ENCODE measurements at regions not wholly inside any gene's neighbourhood (a gene's known extent, or its start where the extent isn't known, plus 50 kb on each side); places are given as distances from the start of the nearest gene placed in this dataset.

GRCh38 chr13:48175185-48175584 is 57.8 kb upstream of the ITM2B start:
- no peaks in the 10 kb centered on the region for H3K36me3 ChIP-seq
- H3K79me2 ChIP-seq (ENCODE audit: low read depth) = no peaks in the 10 kb centered on the region
- no peak overlapping the region for H3K27ac ChIP-seq
- Mint-ChIP-seq H3K4me3 (no peak overlapping the region), H3K27me3 (ENCODE audit: insufficient read depth, low read depth) (peaks cover 2% of the 10 kb centered on the region), H3K27ac (no peak overlapping the region), H3K4me1 (no peaks in the 10 kb centered on the region), H3K36me3 (no peaks in the 10 kb centered on the region), H3K9me3 (peaks cover 2% of the 10 kb centered on the region)
- no peaks in the 10 kb centered on the region for H3K27me3 ChIP-seq
- no peak overlapping the region for H3K4me3 ChIP-seq
- no peak overlapping the region for H3K4me2 ChIP-seq
- H3F3A ChIP-seq (ENCODE audit: low read depth) = no peaks in the 10 kb centered on the region
- DNase-seq (ENCODE audit: low spot score) = no peak
- TF ChIP-seq EZH2 (IDR thresholded peaks at IDR 0.05) (no peak), CTCF (IDR thresholded peaks at IDR 0.05) (no peak), EZH2phosphoT487 (IDR thresholded peaks at IDR 0.05) (no peak)
- no peak overlapping the region for H2AFZ ChIP-seq (replicated peaks)
- H3K4me1 ChIP-seq = no peaks in the 10 kb centered on the region
- no peaks in the 10 kb centered on the region for H4K20me1 ChIP-seq (ENCODE audit: low read depth)
- no peak overlapping the region for H3K9ac ChIP-seq
- no peaks in the 10 kb centered on the region for H3K9me3 ChIP-seq (ENCODE audit: low read depth)

GRCh38 chr13:48167866-48168265 is 65.1 kb upstream of the ITM2B start:
- no peaks in the 10 kb centered on the region for H3K4me1 ChIP-seq
- TF ChIP-seq EZH2phosphoT487 (IDR thresholded peaks at IDR 0.05) (no peak), CTCF (IDR thresholded peaks at IDR 0.05) (no peak), EZH2 (IDR thresholded peaks at IDR 0.05) (no peak)
- Mint-ChIP-seq H3K27ac (no peak overlapping the region), H3K9me3 (no peaks in the 10 kb centered on the region), H3K4me3 (no peak overlapping the region), H3K4me1 (no peaks in the 10 kb centered on the region), H3K36me3 (no peaks in the 10 kb centered on the region), H3K27me3 (ENCODE audit: insufficient read depth, low read depth) (no peaks in the 10 kb centered on the region)
- H3K79me2 ChIP-seq (ENCODE audit: low read depth) = no peaks in the 10 kb centered on the region
- no peak overlapping the region for H3K27ac ChIP-seq
- H3K4me2 ChIP-seq = no peak overlapping the region
- H3K27me3 ChIP-seq = no peaks in the 10 kb centered on the region
- no peak for DNase-seq (ENCODE audit: low spot score)
- no peaks in the 10 kb centered on the region for H4K20me1 ChIP-seq (ENCODE audit: low read depth)
- peak overlapping the region; percentile 34 for H2AFZ ChIP-seq (replicated peaks)
- H3K9ac ChIP-seq = no peak overlapping the region
- H3K9me3 ChIP-seq (ENCODE audit: low read depth) = no peaks in the 10 kb centered on the region
- H3F3A ChIP-seq (ENCODE audit: low read depth) = no peaks in the 10 kb centered on the region
- no peaks in the 10 kb centered on the region for H3K36me3 ChIP-seq
- H3K4me3 ChIP-seq = no peak overlapping the region

GRCh38 chr13:48165727-48166126 is 67.3 kb upstream of the ITM2B start:
- Histone ChIP-seq H2AFZ (replicated peaks) (no peak overlapping the region), H3K9ac (no peak overlapping the region), H3K36me3 (no peaks in the 10 kb centered on the region), H3K4me2 (no peak overlapping the region), H3K27me3 (no peaks in the 10 kb centered on the region), H3K79me2 (ENCODE audit: low read depth) (no peaks in the 10 kb centered on the region), H3K4me1 (no peaks in the 10 kb centered on the region), H3K4me3 (no peak overlapping the region), H3K9me3 (ENCODE audit: low read depth) (no peaks in the 10 kb centered on the region), H4K20me1 (ENCODE audit: low read depth) (no peaks in the 10 kb centered on the region), H3K27ac (no peak overlapping the region), H3F3A (ENCODE audit: low read depth) (no peaks in the 10 kb centered on the region)
- no peak overlapping the region for H3K27ac Mint-ChIP-seq
- H3K4me3 Mint-ChIP-seq = no peak overlapping the region
- H3K27me3 Mint-ChIP-seq (ENCODE audit: insufficient read depth, low read depth) = peaks cover 2% of the 10 kb centered on the region
- H3K36me3 Mint-ChIP-seq = no peaks in the 10 kb centered on the region
- no peaks in the 10 kb centered on the region for H3K9me3 Mint-ChIP-seq
- DNase-seq (ENCODE audit: low spot score) = no peak
- H3K4me1 Mint-ChIP-seq = no peaks in the 10 kb centered on the region
- TF ChIP-seq EZH2phosphoT487 (IDR thresholded peaks at IDR 0.05) (no peak), CTCF (IDR thresholded peaks at IDR 0.05) (no peak), EZH2 (IDR thresholded peaks at IDR 0.05) (no peak)

GRCh38 chr13:48165063-48165462 is 67.9 kb upstream of the ITM2B start:
- H3F3A ChIP-seq (ENCODE audit: low read depth) = no peaks in the 10 kb centered on the region
- H3K4me2 ChIP-seq = no peak overlapping the region
- no peaks in the 10 kb centered on the region for H3K4me1 ChIP-seq
- H4K20me1 ChIP-seq (ENCODE audit: low read depth) = no peaks in the 10 kb centered on the region
- Mint-ChIP-seq H3K4me1 (no peaks in the 10 kb centered on the region), H3K4me3 (no peak overlapping the region), H3K27ac (no peak overlapping the region), H3K36me3 (no peaks in the 10 kb centered on the region), H3K9me3 (no peaks in the 10 kb centered on the region), H3K27me3 (ENCODE audit: insufficient read depth, low read depth) (peaks cover 4% of the 10 kb centered on the region)
- no peak overlapping the region for H3K9ac ChIP-seq
- no peak overlapping the region for H2AFZ ChIP-seq (replicated peaks)
- no peaks in the 10 kb centered on the region for H3K79me2 ChIP-seq (ENCODE audit: low read depth)
- H3K4me3 ChIP-seq = no peak overlapping the region
- DNase-seq (ENCODE audit: low spot score) = no peak
- TF ChIP-seq CTCF (IDR thresholded peaks at IDR 0.05) (no peak), EZH2phosphoT487 (IDR thresholded peaks at IDR 0.05) (no peak), EZH2 (IDR thresholded peaks at IDR 0.05) (no peak)
- H3K27me3 ChIP-seq = no peaks in the 10 kb centered on the region
- no peak overlapping the region for H3K27ac ChIP-seq
- H3K36me3 ChIP-seq = no peaks in the 10 kb centered on the region
- H3K9me3 ChIP-seq (ENCODE audit: low read depth) = no peaks in the 10 kb centered on the region
